ENCODE measurements at regions not wholly inside any gene's neighbourhood (a gene's known extent, or its start where the extent isn't known, plus 50 kb on each side); places are given as distances from the start of the nearest gene placed in this dataset.

DNA sequence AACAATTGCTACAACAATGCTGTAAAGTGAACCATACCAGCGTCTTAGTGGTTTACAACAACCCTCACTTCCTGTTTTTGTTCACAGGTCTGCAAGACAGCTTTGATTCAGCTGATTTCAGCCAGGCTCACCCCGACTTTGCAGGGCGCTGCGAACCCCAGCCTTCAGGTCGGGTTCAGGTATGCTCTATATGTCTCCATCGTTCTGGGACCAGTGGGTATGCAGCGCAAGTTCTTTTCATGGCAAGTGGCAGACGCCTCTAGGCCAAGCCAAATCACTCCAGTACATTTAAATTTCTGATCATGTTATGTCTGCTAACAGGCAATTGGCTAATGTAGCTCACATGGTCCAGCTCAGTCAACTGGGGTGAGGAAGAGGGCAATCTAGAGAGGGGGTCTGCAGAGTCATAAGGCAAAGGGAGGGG is 52.4 kb upstream of the RGMA start:
- TF ChIP-seq, protein P1, sequence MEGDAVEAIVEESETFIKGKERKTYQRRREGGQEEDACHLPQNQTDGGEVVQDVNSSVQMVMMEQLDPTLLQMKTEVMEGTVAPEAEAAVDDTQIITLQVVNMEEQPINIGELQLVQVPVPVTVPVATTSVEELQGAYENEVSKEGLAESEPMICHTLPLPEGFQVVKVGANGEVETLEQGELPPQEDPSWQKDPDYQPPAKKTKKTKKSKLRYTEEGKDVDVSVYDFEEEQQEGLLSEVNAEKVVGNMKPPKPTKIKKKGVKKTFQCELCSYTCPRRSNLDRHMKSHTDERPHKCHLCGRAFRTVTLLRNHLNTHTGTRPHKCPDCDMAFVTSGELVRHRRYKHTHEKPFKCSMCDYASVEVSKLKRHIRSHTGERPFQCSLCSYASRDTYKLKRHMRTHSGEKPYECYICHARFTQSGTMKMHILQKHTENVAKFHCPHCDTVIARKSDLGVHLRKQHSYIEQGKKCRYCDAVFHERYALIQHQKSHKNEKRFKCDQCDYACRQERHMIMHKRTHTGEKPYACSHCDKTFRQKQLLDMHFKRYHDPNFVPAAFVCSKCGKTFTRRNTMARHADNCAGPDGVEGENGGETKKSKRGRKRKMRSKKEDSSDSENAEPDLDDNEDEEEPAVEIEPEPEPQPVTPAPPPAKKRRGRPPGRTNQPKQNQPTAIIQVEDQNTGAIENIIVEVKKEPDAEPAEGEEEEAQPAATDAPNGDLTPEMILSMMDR (conservative IDR thresholded peaks at IDR 0.05; ENCODE audit: low read length), result no peak
- no peak for TF ChIP-seq EZH2phosphoT487 (IDR thresholded peaks at IDR 0.05; ENCODE audit: borderline replicate concordance)

Measured in Loucy (cell line).